ENCODE measurements at regions not wholly inside any gene's neighbourhood (a gene's known extent, or its start where the extent isn't known, plus 50 kb on each side); places are given as distances from the start of the nearest gene placed in this dataset.

- DNase-seq (ENCODE audit: low read depth): no peak
These were observed 670.2 kb upstream of the ZEB2 start for GRCh38 chr2:145190031-145190703.

GRCh38 chr2:145186303-145186702 lies 666.4 kb upstream of the ZEB2 start:
- DNase-seq (ENCODE audit: low read depth): no peak

DNA sequence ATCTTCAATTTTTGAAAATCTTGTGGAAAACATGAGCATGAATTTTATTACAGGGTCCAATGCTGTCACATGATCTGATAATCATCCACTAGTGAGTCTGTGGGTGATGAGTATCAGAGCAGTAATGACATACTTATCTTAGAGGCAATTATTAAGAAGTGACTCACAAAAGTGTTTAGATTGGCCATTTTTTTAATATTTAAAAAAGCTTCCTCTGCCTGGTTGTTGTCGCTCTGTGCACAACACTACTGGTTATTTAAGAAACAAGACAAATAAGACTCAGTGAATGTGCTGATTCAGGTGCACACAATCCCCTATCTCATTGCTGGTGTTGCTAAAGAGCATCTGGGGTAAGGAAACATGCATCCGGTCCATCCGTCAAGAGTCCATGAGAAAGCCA lies 665.8 kb upstream of the ZEB2 start:
- no peak for DNase-seq (ENCODE audit: low read depth)

- DNase-seq (ENCODE audit: low read depth): peak; percentile 59
These were observed 665.1 kb upstream of the ZEB2 start for GRCh38 chr2:145184741-145185651.

DNA sequence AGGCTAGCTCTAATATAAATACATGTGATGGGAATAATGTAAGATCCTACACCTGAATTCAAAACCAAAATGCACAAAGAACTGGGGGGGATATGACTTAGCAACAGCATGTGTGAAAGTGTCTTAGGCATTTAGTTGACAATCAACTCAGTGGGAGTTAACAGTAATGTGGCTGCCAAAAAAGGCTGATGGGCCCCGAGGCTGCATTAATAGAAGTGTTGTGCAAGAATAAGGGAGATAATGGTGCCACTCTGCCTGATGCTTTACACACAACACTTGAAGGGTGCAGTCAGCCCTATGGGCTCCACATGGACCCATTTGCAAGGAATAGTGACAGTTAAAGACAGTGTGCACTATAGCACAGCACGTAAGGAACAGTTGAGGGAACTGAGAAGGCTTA lies 649.4 kb upstream of the ZEB2 start:
- no peak for DNase-seq (ENCODE audit: low read depth)

GRCh38 chr2:145168091-145168490 lies 648.2 kb upstream of the ZEB2 start:
- no peak for DNase-seq (ENCODE audit: low read depth)

DNA sequence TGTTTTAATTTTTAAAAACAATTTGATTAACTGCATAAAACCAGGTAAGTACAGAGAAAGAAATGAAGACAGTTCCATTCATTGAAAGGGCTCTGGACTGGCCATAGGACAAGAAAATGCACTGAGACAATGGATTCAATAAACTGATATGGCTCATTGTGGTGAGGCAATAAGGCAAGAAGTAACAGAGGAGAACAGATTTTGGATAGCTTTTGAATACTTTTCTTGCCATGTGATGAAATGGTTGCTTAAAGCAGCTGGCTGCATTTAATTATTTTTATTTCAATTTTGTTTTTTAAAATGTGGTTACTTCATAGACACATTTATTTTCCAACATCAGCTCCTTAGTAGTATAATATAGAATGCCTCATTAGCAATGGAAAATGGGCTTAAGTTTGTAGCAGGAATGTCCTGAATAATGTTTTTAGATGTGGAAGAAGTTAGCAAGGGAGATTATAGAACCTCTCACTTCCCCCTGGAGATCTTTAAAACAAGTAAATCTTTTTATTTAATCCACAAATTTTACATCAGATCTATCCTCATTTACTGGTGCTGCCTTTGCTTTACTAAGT lies 646.9 kb upstream of the ZEB2 start:
- DNase-seq (ENCODE audit: low read depth): no peak

DNA sequence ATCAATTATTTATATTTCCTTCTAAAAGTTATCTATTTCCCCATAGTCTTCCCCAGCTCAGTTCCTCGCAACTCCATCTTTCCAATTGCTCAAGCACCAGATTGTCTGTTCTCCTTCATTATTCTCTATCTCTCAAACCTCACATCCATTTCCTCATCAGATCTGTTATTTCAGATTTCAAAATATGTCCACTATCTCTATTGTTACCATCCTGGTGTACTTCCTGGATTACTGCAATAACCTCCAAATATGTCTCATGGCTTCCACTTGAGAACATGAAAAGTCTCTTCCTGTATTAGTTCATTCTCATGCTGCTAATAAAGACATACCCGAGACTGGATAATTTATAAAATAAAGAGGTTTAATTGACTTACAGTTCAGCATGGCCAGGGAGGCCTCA lies 641.7 kb upstream of the ZEB2 start:
- no peak for DNase-seq (ENCODE audit: low read depth)

DNA sequence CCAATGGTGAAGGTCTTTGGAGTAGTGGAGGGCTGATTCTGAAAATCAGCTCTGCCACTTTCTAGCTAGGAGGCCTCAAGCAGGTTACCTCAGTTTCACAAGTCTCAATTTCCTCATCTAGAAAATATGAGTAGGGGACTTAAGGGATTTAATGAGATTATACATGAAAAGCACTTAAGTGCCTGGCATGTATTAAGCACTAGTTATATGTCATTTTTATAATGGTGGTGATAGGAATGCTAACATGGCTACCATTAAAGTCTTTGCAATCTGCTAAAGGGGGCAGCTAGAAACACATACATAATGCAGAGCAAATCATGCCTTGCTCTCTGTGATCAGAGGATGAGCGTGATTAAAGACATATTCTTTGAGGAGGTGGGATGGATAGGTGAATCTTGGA lies 640.9 kb upstream of the ZEB2 start:
- no peak for DNase-seq (ENCODE audit: low read depth)

GRCh38 chr2:145159676-145160075 lies 639.8 kb upstream of the ZEB2 start:
- no peak for DNase-seq (ENCODE audit: low read depth)

DNA sequence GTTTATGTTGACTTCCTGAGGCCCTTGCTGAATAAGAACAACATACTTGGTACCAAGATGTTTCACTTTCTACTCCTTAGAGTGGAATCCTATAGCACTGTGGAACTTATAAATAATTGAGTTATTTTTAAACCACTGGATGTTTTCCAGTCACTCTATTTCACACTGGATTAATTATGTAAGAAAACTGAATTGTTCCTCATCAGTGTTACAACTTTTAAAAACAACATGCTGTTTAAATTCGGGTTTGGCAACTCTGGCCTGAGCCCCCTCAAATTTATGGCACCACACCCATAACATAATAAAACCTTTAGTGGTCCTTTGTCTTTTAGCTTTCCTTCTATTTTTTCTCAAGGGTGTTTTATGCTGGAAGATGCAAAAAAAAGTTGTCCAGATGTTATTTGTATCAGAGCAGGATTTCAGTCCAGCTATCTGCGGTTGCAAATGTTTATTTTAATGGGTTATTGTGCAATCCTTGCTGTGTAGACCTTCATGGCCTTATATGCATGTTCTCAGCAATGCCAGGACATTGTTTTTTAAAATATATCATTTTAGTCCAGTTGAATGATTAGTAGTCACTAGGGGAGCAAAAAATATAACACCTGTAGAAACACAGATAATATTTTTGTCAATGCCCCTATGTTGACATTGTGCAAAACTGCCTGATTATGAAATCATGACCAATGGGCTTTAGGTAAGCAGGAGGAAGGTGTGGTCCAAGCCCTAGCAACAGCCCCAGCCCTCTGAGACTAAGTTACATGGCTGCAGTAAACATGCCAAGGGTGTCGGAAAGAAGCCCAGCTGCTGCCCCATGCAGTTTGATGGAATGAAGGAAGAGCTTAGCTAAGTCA lies 638.0 kb upstream of the ZEB2 start:
- peak; percentile 74 for DNase-seq (ENCODE audit: low read depth)

DNA sequence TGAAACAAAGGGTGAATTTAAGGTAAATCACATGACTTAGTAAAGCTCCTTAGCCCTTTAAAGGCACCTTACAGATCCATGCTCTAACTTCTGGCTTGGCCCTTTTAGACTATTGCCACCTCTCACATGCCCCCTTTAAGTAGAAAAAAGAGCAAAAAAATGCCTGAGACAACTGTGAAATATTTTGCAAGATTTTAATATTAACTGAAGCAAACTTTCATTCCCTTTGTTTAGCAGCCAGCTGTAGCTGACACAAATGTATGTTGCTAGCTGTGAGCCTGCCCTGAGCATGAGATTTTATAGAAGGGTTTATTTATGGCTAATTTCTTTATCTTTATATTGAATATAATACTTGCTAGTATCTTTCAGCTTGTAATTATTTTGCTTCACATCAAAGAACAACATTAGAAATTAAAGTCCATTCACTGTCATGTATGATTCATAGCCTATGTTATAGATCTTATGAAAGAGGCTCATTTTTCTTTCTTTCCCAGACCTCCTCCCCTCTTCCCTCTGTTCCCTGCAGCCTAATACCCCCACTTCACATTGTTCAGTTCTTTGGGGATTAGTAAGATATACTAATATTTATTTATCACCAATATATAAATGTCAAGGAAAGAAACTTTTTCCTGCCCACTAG lies 637.2 kb upstream of the ZEB2 start:
- no peak for DNase-seq (ENCODE audit: low read depth)

GRCh38 chr2:145156199-145156598 lies 636.3 kb upstream of the ZEB2 start:
- DNase-seq (ENCODE audit: low read depth): no peak

DNA sequence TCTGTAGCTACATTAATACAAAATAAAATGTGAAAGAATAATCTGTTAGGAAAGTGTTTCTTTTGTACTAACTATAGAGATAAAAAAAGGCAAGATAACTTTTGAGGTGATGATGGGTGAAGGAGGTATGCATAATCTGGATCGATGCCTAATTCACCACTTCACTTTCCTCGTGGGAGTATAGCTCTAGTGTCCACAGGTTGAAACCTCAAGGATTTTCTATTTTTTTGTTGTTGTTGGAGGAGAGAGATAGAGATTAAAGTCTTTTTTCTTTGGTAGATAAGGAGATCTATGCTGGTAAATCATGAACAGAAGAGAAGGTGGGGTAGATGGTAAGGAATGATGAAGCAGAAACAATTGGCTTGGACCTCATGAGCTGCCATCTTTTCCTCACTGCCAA lies 635.3 kb upstream of the ZEB2 start:
- DNase-seq (ENCODE audit: low read depth): no peak

DNA sequence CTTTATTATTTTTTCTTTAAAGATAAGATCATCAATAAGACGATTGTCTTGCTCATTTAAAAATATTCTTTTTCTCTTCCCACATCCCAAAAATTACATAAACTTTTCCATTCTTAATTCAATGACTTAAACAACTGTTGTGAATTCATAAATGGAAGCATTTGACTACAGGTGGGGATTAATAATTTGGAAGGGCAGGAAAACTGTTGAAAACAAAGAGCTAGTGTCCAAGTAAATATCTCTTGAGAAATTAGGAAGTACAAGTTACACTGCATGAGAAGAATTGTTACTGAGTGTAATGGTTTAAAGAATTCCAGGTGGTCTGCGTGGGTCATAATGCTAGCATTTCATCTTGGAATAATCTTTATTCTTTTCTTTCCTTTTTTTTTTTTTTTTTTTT lies 634.8 kb upstream of the ZEB2 start:
- no peak for DNase-seq (ENCODE audit: low read depth)

DNA sequence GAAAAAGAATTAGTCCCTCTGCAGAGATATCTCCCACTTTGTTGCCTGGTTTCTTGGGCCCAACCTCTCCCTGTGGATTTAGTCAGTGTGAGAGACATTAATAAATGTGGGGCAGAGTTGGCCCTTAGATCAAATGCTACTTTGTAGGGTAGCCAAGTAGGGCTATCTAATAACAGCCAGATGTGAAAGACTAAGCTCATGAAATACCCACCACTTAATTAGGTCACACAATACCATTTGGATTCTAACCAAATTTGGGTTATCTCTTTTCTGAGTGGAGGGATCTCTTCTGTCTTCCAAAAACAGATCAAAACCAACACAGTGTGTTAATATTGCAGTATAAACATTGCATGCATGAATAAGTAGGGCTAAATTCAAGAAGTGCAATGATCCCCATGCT lies 626.8 kb upstream of the ZEB2 start:
- no peak for DNase-seq (ENCODE audit: low read depth)

DNA sequence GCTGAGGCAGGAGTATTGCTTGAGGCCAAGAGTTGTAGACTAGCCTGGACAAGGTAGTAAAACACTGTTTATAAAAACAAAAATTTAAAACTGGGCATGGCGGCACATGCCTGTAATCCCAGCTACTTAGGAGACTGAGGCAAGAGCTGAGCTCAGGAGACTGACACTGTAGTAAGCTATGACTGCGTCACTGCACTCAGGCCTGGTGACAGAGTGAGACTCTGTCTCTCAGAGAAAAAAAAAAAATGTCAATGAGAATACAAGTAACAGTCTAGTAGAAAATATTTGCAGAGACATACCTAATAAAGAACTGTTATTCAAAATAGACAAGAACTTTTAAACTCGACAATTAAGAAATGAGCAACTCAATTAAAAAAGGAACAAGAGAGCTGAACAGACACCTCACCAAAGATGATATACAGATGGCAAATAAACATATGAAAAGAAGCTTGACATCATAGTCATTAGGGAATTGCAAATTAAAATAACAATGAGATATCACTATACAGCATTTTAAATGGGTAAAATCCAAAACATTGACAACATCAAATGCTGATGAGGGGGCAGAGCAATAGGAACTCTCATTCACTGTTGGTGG lies 624.3 kb upstream of the ZEB2 start:
- DNase-seq (ENCODE audit: low read depth): no peak

DNA sequence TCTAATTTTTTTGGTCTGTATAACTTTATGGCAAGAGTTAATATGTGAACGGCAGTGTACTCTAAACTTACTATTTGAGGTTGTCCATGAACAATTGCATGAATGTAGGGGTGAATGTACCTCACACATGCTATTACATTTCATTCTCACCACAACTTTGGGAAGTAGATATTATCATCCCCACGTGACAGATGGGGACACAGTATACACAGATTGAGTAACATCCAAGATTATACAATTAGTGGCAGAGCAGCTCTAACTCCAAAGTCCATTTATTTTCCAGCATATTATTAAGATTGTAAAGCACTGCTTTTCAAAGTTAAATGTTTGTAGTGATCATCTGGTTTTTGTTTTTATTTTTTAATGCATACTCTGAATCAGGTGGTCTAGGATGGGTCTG lies 622.1 kb upstream of the ZEB2 start:
- no peak for DNase-seq (ENCODE audit: low read depth)

- no peak for DNase-seq (ENCODE audit: low read depth)
These were observed 620.7 kb upstream of the ZEB2 start for GRCh38 chr2:145140658-145141057.

DNA sequence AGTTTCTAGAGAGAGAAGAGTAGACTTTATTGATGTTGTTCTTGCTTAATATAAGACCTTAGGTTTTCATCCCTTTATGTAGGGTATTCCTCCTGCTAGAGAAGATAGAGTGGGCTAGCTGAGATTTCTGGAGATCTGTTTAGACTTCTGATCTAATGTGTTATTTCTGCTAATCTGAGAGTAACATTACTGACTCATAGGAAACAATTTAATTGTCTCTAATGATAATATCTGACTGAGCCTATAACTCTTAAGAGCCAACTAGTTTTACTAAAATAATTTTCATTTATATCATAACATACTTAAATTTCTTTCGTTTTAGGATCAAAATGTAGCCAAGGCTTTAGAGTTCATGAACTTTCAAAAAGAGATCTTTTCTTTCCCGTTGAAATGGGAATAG lies 618.7 kb upstream of the ZEB2 start:
- DNase-seq (ENCODE audit: low read depth): no peak

GRCh38 chr2:145137901-145138300 lies 618.0 kb upstream of the ZEB2 start:
- no peak for DNase-seq (ENCODE audit: low read depth)
